ENCODE measurements at regions not wholly inside any gene's neighbourhood (a gene's known extent, or its start where the extent isn't known, plus 50 kb on each side); places are given as distances from the start of the nearest gene placed in this dataset.
A peak's percentile ranks its signal among the peaks of the same experiment; 100 is the strongest.

GRCh38 chr9:7273575-7273974, 515.8 kb downstream of the KDM4C start:
- Histone ChIP-seq H3K9ac (ENCODE audit: extremely low read depth, low read length, poor library complexity, severe bottlenecking) (no peak overlapping the region), H3K4me1 (ENCODE audit: control insufficient read depth, insufficient read depth, low read length) (peaks cover 25% of the 10 kb centered on the region), H3K9me3 (ENCODE audit: control insufficient read depth, low read length) (no peaks in the 10 kb centered on the region), H3K4me3 (ENCODE audit: low read length) (no peak overlapping the region), H3K27me3 (ENCODE audit: control insufficient read depth, insufficient read depth, low read length, poor library complexity, severe bottlenecking) (peaks cover 36% of the 10 kb centered on the region), H3K36me3 (ENCODE audit: control insufficient read depth, insufficient read depth, low read length) (no peaks in the 10 kb centered on the region), H3K27ac (ENCODE audit: low read depth, low read length) (no peak overlapping the region)
- H3K27ac Mint-ChIP-seq, result no peak overlapping the region
- peak; percentile 73 for TF ChIP-seq CTCF (conservative IDR thresholded peaks at IDR 0.05)
- peaks cover 9% of the 10 kb centered on the region for H3K9me3 Mint-ChIP-seq
- WGBS, 2 experiments (ENCODE audit: insufficient coverage in 1 of 2, insufficient read length in 1 of 2), result 77 to 82% methylated on average over 3 to 5 of the region's 5 CpGs
- no peaks in the 10 kb centered on the region for H3K36me3 Mint-ChIP-seq (ENCODE audit: low read depth)
- peaks cover 24% of the 10 kb centered on the region for H3K4me1 Mint-ChIP-seq
- no peak for DNase-seq
- peaks cover 31% of the 10 kb centered on the region for H3K27me3 Mint-ChIP-seq (ENCODE audit: insufficient read depth)
- H3K4me3 Mint-ChIP-seq, result no peak overlapping the region

- H3K27me3 Mint-ChIP-seq (ENCODE audit: insufficient read depth), result peaks cover 60% of the 10 kb centered on the region
- WGBS, 2 experiments (ENCODE audit: insufficient coverage in 1 of 2, insufficient read length in 1 of 2), result 84 to 93% methylated on average over 7 to 14 of the region's 14 CpGs
- peaks cover 12% of the 10 kb centered on the region for H3K4me1 Mint-ChIP-seq
- no peak overlapping the region for H3K27ac Mint-ChIP-seq
- Histone ChIP-seq H3K4me3 (ENCODE audit: low read length) (no peak overlapping the region), H3K27ac (ENCODE audit: low read depth, low read length) (no peak overlapping the region), H3K27me3 (ENCODE audit: control insufficient read depth, insufficient read depth, low read length, poor library complexity, severe bottlenecking) (peaks cover 70% of the 10 kb centered on the region), H3K36me3 (ENCODE audit: control insufficient read depth, insufficient read depth, low read length) (no peaks in the 10 kb centered on the region), H3K4me1 (ENCODE audit: control insufficient read depth, insufficient read depth, low read length) (peaks cover 4% of the 10 kb centered on the region), H3K9me3 (ENCODE audit: control insufficient read depth, low read length) (no peaks in the 10 kb centered on the region), H3K9ac (ENCODE audit: extremely low read depth, low read length, poor library complexity, severe bottlenecking) (no peak overlapping the region)
- DNase-seq, result no peak
- no peaks in the 10 kb centered on the region for H3K9me3 Mint-ChIP-seq
- H3K36me3 Mint-ChIP-seq (ENCODE audit: low read depth), result no peaks in the 10 kb centered on the region
- H3K4me3 Mint-ChIP-seq, result no peak overlapping the region
- TF ChIP-seq CTCF (conservative IDR thresholded peaks at IDR 0.05), result no peak
These were observed 509.3 kb downstream of the KDM4C start for GRCh38 chr9:7266911-7267595.

- peaks cover 59% of the 10 kb centered on the region for H3K27me3 Mint-ChIP-seq (ENCODE audit: insufficient read depth)
- no peaks in the 10 kb centered on the region for H3K9me3 Mint-ChIP-seq
- H3K36me3 ChIP-seq (ENCODE audit: control insufficient read depth, insufficient read depth, low read length), result no peaks in the 10 kb centered on the region
- H3K9me3 ChIP-seq (ENCODE audit: control insufficient read depth, low read length), result no peaks in the 10 kb centered on the region
- no peak overlapping the region for H3K9ac ChIP-seq (ENCODE audit: extremely low read depth, low read length, poor library complexity, severe bottlenecking)
- no peak overlapping the region for H3K27ac ChIP-seq (ENCODE audit: low read depth, low read length)
- no peak for TF ChIP-seq CTCF (conservative IDR thresholded peaks at IDR 0.05)
- no peak overlapping the region for H3K4me3 ChIP-seq (ENCODE audit: low read length)
- H3K27me3 ChIP-seq (ENCODE audit: control insufficient read depth, insufficient read depth, low read length, poor library complexity, severe bottlenecking), result peaks cover 61% of the 10 kb centered on the region
- H3K4me1 Mint-ChIP-seq, result peaks cover 22% of the 10 kb centered on the region
- no peak overlapping the region for H3K4me3 Mint-ChIP-seq
- H3K27ac Mint-ChIP-seq, result no peak overlapping the region
- peaks cover 4% of the 10 kb centered on the region for H3K4me1 ChIP-seq (ENCODE audit: control insufficient read depth, insufficient read depth, low read length)
- DNase-seq, result no peak
- no peaks in the 10 kb centered on the region for H3K36me3 Mint-ChIP-seq (ENCODE audit: low read depth)
These were observed 507.4 kb downstream of the KDM4C start for GRCh38 chr9:7265181-7265580.
